Activated B cell treated with CpG ODN at 0.5 μM for 24 hours (primary cell): ENCODE measurements at regions not wholly inside any gene's neighbourhood (a gene's known extent, or its start where the extent isn't known, plus 50 kb on each side); places are given as distances from the start of the nearest gene placed in this dataset.

Source experiments
- ATAC-seq: fragments of 200-7000 bp; cut with Tn5 transposase; one replicate; pipeline ENCODE4 v1.10.0; 2021; ENCODE audit warnings: low read depth, mild to moderate bottlenecking, moderate library complexity
- CTCF ChIA-PET: fragments of 350-600 bp; sonication (Branson Sonifier 250); formaldehyde crosslinking; loops from one replicate; lab custom pipeline; 2021; ENCODE audit warnings: antibody characterized with exemption; lab: Charles Lee
- POLR2A ChIA-PET: fragments of 350-600 bp; sonication (Branson Sonifier 250); formaldehyde crosslinking; loops from one replicate; lab custom pipeline; 2021; ENCODE audit warnings: antibody characterized with exemption; lab: Charles Lee
- DNase-seq: peaks from one replicate; pipeline ENCODE4 v3.0.0; 2022
- H3K27ac Mint-ChIP-seq: one replicate; pipeline ENCODE4 v1.8.0; 2020; ENCODE audit warnings: mixed read lengths
- H3K27me3 Mint-ChIP-seq: one replicate; pipeline ENCODE4 v1.8.0; 2021; ENCODE audit warnings: mixed read lengths
- H3K36me3 Mint-ChIP-seq: one replicate; pipeline ENCODE4 v1.8.0; 2021; ENCODE audit warnings: low read depth, mixed read lengths
- H3K4me1 Mint-ChIP-seq: one replicate; pipeline ENCODE4 v1.8.0; 2021; ENCODE audit warnings: mixed read lengths
- H3K4me3 Mint-ChIP-seq: one replicate; pipeline ENCODE4 v1.8.0; 2020; ENCODE audit warnings: mild to moderate bottlenecking, mixed read lengths
- H3K9me3 Mint-ChIP-seq: one replicate; pipeline ENCODE4 v1.8.0; 2020; ENCODE audit warnings: mixed read lengths
- intact Hi-C: fragments of 100-400 bp; cut with micrococcal nuclease; formaldehyde crosslinking; loops from one replicate; pipeline ENCODE4 v1.15.1; 2024
- TF ChIP-seq, protein P1 (sequence below): fragments of 200-600 bp; IDR thresholded peaks from one replicate; pipeline ENCODE4 v1.8.0; 2022; ENCODE audit warnings: antibody characterized with exemption, mild to moderate bottlenecking

DNA sequence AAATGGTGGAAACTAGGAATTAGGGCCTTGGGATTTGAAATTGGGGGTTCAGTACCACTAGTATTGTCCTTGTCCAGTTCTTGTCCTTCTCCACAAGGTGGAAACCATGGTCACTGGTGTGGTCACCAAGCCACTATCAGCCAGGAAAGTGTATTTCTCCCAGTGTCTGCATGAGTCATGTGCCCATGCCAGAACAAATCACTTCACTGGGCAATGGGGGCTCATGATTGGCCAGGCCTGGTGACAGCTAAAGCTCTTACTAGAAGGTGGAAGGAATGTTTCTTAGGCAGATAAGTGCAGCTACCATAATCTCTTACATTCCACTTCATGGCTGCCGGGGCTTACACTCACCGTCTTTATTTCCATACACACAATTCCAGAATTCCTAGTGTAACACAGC is 124.8 kb upstream of the TACR1 start:
- ChIA-PET CTCF (no interaction called here), POLR2A (no interaction called here)
- intact Hi-C loops: no loop called here
- Mint-ChIP-seq H3K27me3 (no peaks in the 10 kb centered on the region), H3K9me3 (no peaks in the 10 kb centered on the region), H3K27ac (no peak overlapping the region), H3K4me3 (no peak overlapping the region), H3K4me1 (peaks cover 34% of the 10 kb centered on the region), H3K36me3 (peaks cover 9% of the 10 kb centered on the region)
- TF ChIP-seq, protein P1, sequence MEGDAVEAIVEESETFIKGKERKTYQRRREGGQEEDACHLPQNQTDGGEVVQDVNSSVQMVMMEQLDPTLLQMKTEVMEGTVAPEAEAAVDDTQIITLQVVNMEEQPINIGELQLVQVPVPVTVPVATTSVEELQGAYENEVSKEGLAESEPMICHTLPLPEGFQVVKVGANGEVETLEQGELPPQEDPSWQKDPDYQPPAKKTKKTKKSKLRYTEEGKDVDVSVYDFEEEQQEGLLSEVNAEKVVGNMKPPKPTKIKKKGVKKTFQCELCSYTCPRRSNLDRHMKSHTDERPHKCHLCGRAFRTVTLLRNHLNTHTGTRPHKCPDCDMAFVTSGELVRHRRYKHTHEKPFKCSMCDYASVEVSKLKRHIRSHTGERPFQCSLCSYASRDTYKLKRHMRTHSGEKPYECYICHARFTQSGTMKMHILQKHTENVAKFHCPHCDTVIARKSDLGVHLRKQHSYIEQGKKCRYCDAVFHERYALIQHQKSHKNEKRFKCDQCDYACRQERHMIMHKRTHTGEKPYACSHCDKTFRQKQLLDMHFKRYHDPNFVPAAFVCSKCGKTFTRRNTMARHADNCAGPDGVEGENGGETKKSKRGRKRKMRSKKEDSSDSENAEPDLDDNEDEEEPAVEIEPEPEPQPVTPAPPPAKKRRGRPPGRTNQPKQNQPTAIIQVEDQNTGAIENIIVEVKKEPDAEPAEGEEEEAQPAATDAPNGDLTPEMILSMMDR: no peak
- ATAC-seq (no peak), DNase-seq (no peak)

DNA sequence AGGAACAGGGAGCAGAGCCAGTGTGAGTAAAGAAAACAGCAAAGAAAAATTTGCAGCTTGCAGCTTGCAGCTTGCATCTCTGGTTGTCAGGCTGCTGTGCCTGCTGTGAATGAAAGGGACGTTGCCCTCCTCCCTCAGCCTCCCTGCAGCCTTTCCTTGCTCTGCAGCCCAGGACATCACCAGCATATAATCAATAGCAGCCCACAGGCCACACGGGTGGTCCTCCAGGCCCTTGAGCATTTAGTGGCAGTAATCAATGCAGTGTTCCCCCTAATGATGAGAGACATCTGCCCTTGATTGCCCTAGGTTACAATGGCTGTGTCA is 122.2 kb upstream of the TACR1 start:
- H3K27ac Mint-ChIP-seq: no peak overlapping the region
- intact Hi-C loops: no loop called here

DNA sequence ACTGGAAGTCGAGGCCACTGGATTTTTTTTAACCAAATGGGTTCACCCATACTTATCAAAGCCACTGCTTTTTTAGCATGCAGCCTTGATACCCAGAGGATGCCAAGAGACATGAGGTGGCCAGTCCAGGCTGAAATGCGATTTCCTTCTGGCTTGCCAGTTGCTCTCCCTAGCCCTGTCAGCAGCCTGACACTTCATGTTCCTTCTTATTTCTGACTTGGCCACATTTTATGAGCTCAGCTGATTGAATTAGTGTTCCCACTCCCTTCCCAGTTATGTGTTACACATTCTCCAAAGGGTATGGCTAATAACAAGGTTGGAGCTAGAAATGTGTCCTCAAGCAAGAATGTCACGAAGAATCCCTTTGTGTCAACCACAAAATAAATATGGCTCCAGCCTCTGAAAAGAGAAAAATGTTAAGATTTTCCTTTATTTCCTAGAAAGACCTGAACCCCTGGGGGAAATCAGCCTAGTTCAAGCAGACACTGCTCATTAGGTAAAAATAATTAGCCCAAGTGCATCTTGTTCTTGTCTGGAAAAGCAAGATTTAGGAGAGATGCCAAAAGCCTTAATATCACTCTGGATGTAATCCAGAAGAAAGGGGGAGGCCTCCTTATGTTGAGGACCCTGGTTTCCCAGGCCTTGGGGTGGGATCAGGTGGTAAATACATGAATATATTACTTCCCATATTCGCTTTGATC is 121.7 kb upstream of the TACR1 start:
- no peak overlapping the region for H3K27ac Mint-ChIP-seq
- TF ChIP-seq, protein P1: no peak
- H3K27me3 Mint-ChIP-seq: no peaks in the 10 kb centered on the region
- peaks cover 21% of the 10 kb centered on the region for H3K4me1 Mint-ChIP-seq
- no peak overlapping the region for H3K4me3 Mint-ChIP-seq
- no peaks in the 10 kb centered on the region for H3K36me3 Mint-ChIP-seq
- ChIA-PET POLR2A (no interaction called here), CTCF (no interaction called here)
- no peak for DNase-seq
- H3K9me3 Mint-ChIP-seq: no peaks in the 10 kb centered on the region
- no peak for ATAC-seq
- intact Hi-C loops: no loop called here

More for the DNA sequence above, 122.2 kb upstream of the TACR1 start:
- ChIA-PET POLR2A (no interaction called here), CTCF (no interaction called here)
- Mint-ChIP-seq H3K9me3 (no peaks in the 10 kb centered on the region), H3K4me3 (no peak overlapping the region), H3K4me1 (peaks cover 22% of the 10 kb centered on the region), H3K27me3 (no peaks in the 10 kb centered on the region), H3K36me3 (no peaks in the 10 kb centered on the region)
- TF ChIP-seq, protein P1: no peak
- ATAC-seq: no peak
- DNase-seq: no peak

DNA sequence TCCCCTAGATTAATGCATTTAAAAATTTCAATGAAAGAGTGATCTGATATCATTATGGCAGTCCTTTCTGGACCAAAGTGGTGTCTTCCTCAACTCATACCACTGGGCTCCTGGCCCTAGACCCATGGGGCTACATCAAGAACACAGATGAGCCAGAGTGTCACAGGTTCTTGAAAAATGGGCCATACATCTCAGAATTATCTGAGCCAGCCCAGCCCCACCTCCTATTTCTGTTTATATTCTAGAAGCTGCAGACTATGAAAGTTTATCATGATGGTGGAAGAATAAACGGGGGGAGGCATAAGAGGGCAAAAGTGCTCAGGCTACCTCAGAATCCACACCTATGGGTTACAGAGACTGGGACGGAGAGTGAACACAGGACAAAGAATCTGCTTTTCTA is 120.6 kb upstream of the TACR1 start:
- POLR2A ChIA-PET: no interaction called here
- TF ChIP-seq, protein P1: no peak
- DNase-seq (no peak), ATAC-seq (no peak)
- no peaks in the 10 kb centered on the region for H3K36me3 Mint-ChIP-seq
- H3K27me3 Mint-ChIP-seq: no peaks in the 10 kb centered on the region
- H3K9me3 Mint-ChIP-seq: no peaks in the 10 kb centered on the region
- intact Hi-C loops: no loop called here
- peaks cover 12% of the 10 kb centered on the region for H3K4me1 Mint-ChIP-seq
- H3K4me3 Mint-ChIP-seq: no peak overlapping the region
- H3K27ac Mint-ChIP-seq: no peak overlapping the region
- CTCF ChIA-PET: no interaction called here

DNA sequence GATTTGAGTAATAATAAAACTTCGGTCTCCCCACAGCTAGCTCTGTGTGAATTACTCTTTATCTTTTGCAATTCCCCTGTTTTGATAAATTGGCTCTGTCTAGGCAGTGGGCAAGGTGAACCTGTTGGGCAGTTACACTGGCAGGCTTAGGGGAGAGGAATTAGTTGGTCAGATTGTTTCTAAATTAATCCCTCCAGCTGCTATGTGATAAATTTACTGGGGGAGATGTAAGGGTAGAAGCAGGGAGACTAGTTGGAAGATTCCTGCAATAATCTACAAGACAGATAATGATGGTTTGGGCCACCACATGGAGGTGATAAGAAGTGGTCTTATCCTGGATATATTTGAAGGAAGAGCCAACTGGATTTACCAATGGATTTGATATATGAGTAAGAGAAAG is 118.5 kb upstream of the TACR1 start:
- CTCF ChIA-PET: no interaction called here
- TF ChIP-seq, protein P1: no peak

More for the DNA sequence above, 118.5 kb upstream of the TACR1 start:
- Mint-ChIP-seq H3K36me3 (peaks cover 2% of the 10 kb centered on the region), H3K4me1 (peaks cover 8% of the 10 kb centered on the region), H3K27me3 (no peaks in the 10 kb centered on the region), H3K27ac (no peak overlapping the region), H3K9me3 (no peaks in the 10 kb centered on the region), H3K4me3 (no peak overlapping the region)
- intact Hi-C loops: no loop called here
- DNase-seq (no peak), ATAC-seq (no peak)
- POLR2A ChIA-PET: no interaction called here
